ENCODE measurements at regions not wholly inside any gene's neighbourhood (a gene's known extent, or its start where the extent isn't known, plus 50 kb on each side); places are given as distances from the start of the nearest gene placed in this dataset.

DNA sequence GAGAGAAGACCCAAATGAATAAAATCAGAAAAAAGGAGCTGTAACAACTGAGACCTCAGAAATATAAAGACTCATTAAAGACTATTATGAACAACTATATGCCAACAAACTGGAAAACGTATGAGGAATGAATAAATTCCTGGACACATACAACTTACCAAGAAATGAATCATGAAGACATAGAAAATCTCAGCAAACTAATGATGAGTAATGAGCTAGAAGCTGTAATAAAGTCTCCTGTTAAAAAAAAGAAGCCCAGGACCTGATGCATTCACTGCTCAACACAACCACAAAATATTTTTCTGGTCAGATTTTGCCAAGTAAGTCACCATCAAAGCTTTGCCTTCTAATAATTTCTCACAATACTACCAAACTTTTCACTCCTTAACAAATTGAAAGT is 666.7 kb downstream of the LRRC70 start:
- DNase-seq (ENCODE audit: low read depth, low spot score) = no peak
- TF ChIP-seq CTCF (IDR thresholded peaks at IDR 0.05; ENCODE audit: low read depth, low read length) = no peak
- in situ Hi-C loops (cut with HindIII; ENCODE audit: low sequenced_read_pairs) = no loop called here
- no peak overlapping the region for H3K4me3 ChIP-seq (ENCODE audit: low read depth, low read length)

DNA sequence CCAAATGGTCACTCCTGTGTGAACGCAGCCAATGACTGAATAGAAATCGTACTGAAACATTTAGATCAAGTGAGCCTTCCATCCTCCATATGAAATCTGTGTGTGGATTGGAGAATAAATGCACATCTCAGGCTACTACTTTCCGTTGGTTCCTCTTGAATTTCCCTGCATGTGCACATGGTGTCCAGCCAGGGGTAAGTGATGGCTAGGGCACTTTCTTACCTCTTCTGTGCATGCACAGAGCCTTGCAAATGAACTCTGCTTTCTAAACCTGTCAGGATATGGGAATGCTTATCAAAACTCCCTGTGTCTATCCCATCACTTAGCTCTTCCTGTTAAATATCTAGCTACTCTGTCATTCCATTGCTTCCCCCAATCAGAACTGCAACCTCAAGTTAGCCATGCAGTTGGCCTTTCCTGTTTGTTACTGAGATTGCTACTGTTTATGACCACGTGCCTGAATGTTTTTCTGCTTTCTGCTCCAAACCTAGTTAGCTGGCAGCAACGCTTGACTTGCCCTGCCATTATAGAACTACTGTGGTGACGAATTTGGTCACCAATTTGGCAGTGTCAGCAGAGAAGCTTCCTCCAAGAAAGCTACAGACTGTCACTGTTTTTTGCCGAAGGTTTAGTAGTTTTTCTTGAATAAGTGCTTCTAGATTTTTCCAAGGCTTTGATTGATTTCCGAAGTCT is 661.6 kb downstream of the LRRC70 start:
- TF ChIP-seq CTCF (IDR thresholded peaks at IDR 0.05; ENCODE audit: low read depth, low read length) = no peak
- DNase-seq (ENCODE audit: low read depth, low spot score) = no peak
- in situ Hi-C loops (cut with HindIII; ENCODE audit: low sequenced_read_pairs) = no loop called here

GRCh38 chr5:63233911-63234310 is 655.3 kb downstream of the LRRC70 start:
- in situ Hi-C loops (cut with HindIII; ENCODE audit: low sequenced_read_pairs) = no loop called here
- DNase-seq (ENCODE audit: low read depth, low spot score) = peak; percentile 22
- H3K4me3 ChIP-seq (ENCODE audit: low read depth, low read length) = no peak overlapping the region
- TF ChIP-seq CTCF (IDR thresholded peaks at IDR 0.05; ENCODE audit: low read depth, low read length) = no peak

More for the DNA sequence above, 661.6 kb downstream of the LRRC70 start:
- H3K4me3 ChIP-seq (ENCODE audit: low read depth, low read length) = no peak overlapping the region

DNA sequence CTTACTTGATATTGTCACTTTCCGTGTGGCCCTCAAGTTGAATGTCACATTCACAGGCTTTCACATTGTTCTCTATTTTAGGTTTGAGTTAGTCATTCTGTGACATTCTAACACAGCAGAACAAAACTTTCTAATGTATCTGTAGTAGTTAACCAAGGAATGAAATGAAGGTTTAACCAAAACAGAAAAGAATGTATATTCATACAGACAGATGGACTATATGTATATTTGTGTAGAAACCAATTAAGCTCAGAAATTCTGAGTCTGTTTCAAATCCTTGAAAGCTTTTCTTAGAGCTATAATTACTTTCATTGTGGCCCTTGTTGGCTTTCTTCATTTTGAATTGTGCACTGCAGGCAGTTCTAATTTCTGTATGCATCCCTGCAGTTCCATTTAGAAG is 654.7 kb downstream of the LRRC70 start:
- DNase-seq (ENCODE audit: low read depth, low spot score) = no peak
- TF ChIP-seq CTCF (IDR thresholded peaks at IDR 0.05; ENCODE audit: low read depth, low read length) = no peak
- no peak overlapping the region for H3K4me3 ChIP-seq (ENCODE audit: low read depth, low read length)
- in situ Hi-C loops (cut with HindIII; ENCODE audit: low sequenced_read_pairs) = no loop called here

DNA sequence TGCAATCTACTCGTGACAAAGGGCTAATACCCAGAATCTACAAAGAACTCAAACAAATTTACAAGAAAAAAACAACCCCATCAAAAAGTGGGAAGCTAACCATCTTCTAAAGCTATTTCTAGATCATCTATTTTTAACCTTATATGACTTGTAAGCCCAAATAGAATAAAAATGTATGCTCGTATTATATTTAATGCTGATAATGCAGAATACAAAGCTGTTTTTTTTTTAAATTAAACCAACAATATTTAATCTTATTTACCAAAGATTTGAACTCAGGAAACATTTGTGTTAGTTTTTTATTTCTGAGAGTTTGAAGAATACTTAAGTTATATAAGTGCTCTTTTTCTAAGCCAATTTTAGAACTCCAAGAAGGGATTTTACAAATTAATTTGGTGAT is 652.1 kb downstream of the LRRC70 start:
- DNase-seq (ENCODE audit: low read depth, low spot score) = no peak
- no peak for TF ChIP-seq CTCF (IDR thresholded peaks at IDR 0.05; ENCODE audit: low read depth, low read length)
- no peak overlapping the region for H3K4me3 ChIP-seq (ENCODE audit: low read depth, low read length)
- in situ Hi-C loops (cut with HindIII; ENCODE audit: low sequenced_read_pairs) = no loop called here

DNA sequence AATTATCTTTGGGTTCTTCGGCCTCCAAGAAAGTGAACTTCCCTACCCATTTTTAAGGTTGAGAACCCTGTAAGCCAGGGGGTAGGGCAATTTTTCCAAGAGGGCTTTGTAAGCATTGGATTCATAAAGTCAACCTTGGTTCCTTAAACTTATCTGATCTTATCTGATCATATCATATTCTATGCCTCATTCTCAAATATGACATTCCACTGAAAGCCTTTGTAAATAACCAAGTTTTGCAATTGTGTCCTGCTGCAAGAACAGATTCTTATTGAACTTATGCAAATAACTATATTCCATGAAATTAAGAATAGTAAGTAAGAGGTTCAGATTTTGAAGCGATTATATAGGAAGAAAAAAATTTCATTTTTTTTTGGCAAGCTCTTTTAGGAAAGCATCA is 649.5 kb downstream of the LRRC70 start:
- no peak overlapping the region for H3K4me3 ChIP-seq (ENCODE audit: low read depth, low read length)
- no peak for DNase-seq (ENCODE audit: low read depth, low spot score)
- no peak for TF ChIP-seq CTCF (IDR thresholded peaks at IDR 0.05; ENCODE audit: low read depth, low read length)
- in situ Hi-C loops (cut with HindIII; ENCODE audit: low sequenced_read_pairs) = no loop called here

Measured in astrocyte of the spinal cord (primary cell).